Hippocampal formation (tissue), 2 donors: ENCODE measurements at regions not wholly inside any gene's neighbourhood (a gene's known extent, or its start where the extent isn't known, plus 50 kb on each side); places are given as distances from the start of the nearest gene placed in this dataset.
"Not testable (repeated sequence)": the region's sequence is repeated elsewhere in the genome, so short reads cannot be mapped to it uniquely, and the experiment has no call there.

Source experiments
- DNase-seq, 2 donors: peaks; one replicate each; lab custom pipeline; 2025; lab: John Stamatoyannopoulos, UW

DNA sequence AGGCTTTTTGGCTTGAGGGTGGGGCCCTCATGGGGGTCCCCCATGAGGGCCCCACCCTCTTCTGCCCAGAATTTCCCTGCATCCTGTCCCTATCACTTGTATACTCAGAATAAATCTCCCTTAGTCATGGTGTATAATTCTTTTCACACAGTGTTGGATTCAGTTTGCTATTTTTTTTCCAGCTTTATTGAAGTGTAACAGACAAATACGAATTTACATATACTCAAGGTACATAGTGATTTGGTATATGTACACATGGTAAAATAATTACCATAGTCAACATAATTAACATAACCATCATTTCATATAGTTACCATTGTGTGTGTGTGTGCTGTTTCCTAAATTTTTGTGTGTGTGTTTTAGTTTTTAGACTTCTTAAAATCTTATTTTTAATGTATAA is 289.4 kb downstream of the CNTNAP3B start:
- not testable (repeated sequence) for DNase-seq

DNA sequence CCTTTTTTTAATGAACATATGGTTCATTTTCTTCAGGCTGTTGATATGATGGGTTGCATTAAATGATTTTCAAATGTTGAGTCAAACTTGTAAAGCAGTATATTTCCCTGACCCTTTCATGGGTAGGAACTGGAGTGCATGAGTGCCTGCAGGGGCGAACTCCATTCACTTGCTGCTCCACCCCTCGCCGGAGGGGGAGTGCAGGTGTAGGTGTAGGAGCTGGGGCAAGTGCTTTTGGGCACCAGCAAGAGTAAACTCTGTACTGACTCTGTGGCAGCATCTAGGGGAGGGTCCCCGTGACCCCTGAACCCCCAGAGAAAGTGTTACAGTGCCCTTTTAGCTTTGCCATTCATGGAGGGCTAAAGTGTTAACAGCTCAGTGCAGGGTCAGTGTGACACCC is 290.3 kb downstream of the CNTNAP3B start:
- DNase-seq, result not testable (repeated sequence)

DNA sequence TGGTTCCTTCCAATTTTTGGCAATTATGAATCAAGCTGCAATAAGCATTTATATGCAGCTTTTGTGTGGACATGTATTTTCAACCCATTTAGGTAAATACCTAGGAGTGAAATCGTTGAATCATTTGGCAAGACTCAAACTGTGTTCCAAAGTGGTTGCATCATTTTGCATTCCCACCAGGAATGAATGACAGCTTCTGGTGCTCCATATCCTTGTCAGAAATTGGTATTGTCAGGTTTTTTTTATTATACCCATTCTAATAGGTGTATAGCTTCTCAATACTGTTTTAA is 290.7 kb downstream of the CNTNAP3B start:
- not testable (repeated sequence) for DNase-seq

DNA sequence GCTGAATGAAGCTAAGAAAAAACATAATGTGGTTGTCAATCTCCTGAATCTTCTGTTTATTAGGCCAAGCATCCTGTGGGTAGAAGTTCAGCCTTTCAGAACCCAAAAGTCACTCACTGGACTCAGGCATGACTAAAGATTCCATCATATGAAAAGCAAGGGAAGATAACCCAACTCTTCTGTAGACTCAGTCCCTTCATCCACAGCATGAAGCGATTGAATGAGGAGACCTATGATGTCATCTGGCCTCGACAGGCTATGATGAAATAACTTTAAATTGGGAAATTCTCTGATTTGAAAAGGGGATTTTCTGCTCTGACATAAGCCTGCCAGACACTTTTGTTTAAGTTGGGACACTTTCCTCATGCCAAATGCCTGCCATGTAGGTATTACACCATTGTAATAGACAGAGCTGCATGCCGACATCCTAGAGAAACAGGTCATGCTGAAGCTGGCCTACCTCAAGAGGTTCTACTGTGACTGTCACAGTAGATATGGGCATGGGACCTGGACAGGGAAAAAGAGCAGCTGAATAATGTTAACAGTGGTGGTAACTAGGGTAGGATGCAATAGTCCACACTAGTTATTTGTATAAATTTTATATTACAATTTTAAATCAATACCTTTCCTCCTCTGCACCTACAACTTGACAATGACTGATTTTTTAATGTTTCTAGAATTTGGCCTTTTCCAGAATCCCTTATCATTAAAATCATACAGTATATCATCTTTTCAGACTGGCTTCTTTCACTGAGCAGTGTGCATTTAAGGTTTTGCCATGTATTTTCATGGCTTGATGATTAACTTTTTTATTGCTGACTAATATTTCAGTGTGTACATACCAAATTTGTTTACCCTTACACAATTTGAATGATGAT is 291.3 kb downstream of the CNTNAP3B start:
- DNase-seq, result not testable (repeated sequence)

DNA sequence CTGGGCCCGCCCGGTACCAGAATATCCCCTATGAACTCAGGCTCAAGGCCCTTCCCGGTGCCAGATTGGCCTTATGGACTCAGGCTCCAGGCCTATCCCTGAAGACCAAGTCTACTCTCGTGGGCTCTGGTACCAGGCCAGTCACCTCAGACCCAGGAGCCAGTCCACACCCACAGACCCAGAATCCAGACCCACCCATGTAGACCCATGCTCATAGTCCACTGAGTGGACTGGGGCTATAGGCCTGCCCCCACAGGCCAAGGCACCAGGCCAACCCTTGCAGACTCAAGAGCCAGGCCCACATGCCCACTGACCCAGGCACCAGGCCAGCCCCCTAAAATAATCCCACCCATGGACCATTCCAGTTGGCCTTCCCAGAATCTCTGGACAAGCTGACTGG is 296.1 kb downstream of the CNTNAP3B start:
- not testable (repeated sequence) for DNase-seq

DNA sequence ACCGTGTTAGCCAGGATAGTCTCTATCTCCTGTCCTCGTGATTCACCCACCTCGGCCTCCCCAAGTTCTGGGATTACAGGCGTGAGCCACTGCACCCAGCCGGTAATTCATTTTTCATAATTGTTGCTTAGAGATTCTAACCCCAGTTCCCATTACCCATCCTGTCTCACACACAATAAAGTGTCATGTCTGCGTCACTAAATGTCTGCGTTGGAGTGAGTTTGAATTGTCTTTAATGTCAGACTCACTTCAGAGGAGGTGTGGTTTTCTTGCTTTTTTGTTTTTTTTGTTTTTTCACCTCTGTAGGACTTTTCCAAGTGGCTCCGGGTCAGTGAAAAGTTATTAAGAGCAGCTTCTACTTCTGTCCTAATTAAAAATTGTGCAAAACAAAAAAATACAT is 304.5 kb downstream of the CNTNAP3B start:
- not testable (repeated sequence) for DNase-seq

DNA sequence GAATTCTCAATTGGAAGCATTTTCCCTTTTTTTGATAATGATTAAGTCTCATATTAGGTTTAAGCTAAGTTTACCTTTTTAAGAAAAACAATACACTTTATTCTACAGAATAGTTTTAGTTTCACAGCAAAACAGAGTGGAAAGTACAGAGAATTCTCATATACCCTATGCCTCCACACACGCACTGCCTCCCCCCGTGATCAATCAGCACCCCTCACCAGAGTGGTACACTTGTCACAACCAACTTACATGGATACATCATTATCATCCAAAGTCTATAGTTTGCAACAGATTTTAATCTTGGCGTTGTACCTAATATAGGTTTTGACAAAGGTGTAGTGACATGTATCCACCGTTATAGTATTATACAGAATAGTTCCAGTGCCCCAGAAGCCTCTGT is 326.5 kb downstream of the CNTNAP3B start:
- DNase-seq, result not testable (repeated sequence)

DNA sequence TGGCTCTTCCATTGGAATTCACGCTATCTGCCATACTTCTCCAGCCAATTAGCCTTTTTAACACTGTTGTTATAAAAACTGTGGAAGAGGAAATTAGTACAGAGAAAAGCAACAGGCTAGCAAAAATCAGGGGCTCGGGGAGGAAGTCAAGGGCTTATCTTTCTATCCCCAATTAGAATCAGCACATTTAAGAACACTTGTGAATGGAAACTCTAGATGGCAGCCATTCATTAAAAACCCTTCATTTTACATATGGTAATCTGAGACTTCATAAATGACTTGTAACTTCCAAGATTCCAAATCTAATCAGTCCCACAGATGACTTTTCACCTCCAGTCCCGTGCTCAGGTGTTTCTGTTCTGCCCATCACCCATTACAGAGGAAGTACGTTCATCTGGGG is 330.5 kb downstream of the CNTNAP3B start:
- DNase-seq, result not testable (repeated sequence)

DNA sequence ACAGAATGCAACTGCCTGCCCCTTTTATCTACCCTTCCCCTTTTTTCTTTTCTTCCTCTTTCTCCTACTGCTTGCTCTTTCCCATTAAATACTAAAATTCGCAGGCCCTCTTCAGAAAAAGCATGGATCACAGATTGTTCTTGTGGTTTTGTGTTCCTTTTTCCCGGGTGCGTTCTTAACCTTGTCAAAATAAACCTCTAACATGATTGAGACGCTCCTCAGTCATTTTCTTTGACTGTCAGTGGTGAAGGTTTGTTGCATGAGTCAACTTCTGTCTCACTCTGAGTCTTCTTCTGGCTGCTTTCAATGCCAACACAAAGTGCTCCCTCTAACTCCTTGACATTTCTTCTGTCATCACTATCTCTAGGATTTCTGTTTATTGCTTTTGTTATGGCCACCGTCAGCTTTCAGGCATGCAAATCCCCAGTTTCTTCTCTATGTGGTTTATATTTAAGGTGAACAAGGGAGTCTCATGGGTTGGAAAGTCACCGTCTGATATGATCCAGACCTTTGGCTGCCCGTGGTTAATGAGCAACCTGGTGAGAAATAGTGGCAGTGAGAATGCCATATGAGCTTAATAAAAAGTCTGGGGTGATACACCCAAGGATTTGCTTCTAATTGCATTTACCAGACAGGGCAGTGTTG is 338.4 kb downstream of the CNTNAP3B start:
- not testable (repeated sequence) for DNase-seq

DNA sequence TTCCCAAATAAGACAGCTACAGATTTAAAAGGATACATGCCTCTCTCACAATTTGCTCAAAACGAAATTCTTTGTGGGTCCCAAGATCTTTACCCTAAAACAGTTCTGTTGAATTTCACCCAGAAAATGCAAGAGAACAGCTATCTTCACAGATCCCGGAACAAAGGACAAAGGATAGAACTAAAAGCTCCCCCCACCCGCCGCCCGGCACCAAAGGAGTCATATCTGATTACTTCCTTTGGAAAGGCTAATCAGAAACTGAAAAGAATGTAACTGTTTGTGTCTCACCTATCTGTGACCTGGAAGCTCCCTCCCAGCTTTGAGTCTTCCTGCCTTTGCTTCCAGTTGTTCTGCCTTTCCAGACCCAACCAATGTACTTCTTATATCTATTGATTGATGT is 339.2 kb downstream of the CNTNAP3B start:
- DNase-seq, result not testable (repeated sequence)

DNA sequence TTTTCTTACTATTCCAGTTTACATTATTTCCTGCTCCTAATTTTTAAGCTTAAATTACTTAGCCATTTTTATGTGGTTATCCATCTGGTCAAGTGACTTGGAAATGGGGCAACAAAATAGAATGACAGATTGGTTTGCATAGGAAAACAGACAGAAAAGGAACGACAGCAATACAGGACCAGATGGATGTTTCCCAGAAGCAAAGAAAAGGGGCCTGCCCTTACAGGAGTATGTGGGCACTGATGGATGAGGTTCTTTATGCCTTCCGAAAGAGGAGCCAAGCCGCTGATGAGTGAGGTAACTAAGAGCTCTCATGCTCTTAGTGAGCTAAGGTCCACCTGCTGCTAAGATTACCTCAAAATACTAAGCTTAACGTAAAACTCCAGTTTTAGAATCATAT is 339.8 kb downstream of the CNTNAP3B start:
- not testable (repeated sequence) for DNase-seq

DNA sequence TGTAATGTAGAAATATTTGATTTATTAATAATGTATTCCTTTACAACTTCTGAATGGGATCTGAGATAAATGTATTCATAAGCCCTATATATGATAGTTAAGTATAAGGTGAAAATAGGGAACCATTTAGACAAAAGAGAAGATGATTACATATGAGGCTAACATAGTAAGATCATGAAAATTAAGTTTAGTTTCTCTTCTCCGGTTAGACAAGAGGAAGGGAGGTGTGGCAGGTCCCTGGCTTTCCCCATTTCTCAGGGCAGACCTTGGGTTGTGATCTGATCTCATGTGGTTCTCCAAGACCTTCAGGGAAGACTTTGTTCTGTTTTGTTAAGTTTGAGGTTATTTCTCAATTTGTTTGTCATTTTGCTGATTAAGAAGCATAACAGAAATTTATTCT is 341.3 kb downstream of the CNTNAP3B start:
- not testable (repeated sequence) for DNase-seq

DNA sequence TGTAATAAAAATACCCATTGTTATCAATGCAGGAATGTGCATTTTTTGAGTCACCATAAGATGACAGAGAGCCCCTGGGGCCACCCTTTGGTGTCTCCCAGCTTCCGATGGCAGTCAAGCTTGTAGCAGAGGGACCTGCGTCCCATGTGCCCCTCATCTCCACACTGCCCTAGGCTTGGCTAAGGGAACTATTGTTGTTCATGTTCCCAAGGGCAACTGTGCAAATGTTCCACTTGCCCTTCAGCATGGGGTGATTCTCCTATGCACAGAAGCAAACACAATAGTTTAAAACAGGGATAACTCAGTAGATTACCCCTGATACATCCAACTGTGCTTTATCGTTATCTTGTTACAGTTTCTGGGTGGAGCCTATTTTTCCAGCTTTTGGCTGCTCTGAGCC is 342.0 kb downstream of the CNTNAP3B start:
- DNase-seq, result not testable (repeated sequence)

DNA sequence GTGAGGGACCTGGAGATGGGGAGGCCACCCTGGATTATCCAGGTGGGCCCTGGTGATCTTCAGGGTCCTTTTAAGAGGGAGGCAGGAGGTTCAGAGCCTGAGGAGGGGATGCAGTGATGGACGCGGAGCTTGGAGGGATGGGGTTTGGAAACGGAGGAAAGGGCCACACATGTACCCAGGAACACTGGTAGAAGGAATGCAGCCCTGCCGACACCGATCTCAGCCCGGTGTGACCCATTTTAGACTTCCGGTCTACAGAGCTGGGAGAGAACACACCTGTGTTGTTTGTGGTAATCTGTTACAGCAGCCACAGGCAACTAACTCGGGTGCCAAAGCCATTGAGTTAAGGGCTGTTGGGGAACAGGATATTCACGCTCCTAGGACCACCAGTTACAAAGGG is 345.2 kb downstream of the CNTNAP3B start:
- not testable (repeated sequence) for DNase-seq

DNA sequence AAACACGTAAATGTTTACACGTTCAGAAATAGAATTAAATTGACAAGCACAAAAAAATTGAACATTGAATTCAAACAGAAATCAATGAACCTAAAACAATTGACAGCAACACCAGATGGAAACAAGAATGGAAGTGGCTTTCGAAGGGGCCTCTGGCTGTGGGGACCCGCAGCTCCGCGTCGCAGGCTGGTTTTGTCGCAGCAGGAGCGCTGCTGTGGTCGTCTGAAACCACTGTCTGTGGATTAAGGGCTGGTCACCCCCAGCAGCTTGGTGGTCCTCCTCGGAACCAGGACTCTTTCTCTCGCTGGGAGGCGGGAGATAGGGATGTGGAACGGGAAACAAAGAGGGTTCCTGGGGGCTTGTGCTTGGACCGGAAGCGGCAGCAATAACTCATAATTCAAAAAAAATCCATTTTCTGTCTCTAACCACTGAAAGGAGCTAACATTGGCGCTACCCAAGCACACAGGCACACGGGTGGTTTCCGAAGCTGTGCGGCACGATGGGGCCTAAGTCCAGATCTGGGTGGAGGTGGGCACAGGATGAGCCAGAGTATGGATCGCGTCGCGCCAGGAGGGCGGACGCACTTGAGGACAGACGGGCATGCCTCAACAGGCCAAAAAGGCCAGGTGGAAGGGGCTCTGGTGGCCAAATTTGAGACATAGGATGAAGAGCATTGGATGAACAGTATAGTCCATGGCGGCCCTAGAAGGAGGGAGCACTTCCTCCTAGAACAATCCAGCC is 346.0 kb downstream of the CNTNAP3B start:
- not testable (repeated sequence) for DNase-seq

DNA sequence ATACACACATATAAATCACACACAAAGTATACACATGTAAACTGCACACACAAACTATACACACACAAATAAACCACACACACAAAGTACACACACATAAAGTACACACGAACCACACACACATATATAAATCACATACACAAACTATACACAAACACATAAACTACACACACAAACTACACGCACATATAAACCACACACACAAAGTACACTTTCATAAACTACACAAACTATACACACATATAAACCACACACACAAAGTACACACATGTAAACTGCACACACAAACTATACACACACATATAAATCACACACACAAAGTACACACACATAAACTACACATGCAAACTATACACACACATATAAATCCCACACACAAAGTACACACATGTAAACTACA is 347.3 kb downstream of the CNTNAP3B start:
- DNase-seq, result not testable (repeated sequence)

DNA sequence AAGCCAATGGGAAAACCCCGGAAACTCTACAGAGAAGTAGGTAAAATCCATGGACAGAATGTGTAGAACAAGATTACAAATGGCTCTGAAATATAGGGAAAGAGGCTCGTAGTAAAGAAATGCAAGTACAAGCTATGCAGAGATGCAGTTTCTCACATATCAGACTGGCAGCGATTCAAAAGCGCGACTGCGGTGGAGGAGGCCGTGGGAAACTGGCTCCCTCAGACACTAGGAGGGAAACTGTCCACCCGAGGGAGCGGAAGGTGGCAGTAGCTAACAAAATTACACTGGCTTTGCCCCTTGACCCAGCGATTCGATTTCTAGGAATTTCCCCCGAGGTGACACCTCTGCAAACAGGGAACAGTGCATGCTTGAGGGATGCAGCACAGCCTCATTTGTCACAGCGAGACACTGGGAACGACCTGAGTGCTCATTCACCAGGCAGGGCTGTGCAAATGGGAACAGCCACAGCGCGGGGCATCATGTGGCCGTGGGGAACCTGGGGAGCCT is 349.3 kb downstream of the CNTNAP3B start:
- DNase-seq, result not testable (repeated sequence)

DNA sequence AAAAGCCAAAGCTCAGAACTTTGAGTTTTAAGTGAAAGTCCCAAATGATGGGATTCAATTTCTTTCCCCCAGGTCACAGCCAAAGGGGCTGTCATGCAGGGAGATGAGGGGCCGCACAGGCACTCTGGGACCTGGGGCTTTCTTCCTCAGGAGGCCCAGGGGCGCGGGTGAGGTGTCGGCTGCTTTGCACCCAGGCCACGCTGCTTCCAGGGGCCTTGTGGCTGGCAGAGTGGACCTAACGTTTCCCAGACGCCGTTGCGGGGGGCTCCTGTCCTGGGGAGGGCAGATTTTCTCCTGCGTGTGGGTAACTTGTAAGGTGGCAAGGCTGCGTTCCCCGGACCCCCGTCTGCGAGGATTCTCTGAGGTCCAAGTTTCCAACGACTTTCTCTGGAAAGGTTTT is 350.0 kb downstream of the CNTNAP3B start:
- DNase-seq, result not testable (repeated sequence)

DNA sequence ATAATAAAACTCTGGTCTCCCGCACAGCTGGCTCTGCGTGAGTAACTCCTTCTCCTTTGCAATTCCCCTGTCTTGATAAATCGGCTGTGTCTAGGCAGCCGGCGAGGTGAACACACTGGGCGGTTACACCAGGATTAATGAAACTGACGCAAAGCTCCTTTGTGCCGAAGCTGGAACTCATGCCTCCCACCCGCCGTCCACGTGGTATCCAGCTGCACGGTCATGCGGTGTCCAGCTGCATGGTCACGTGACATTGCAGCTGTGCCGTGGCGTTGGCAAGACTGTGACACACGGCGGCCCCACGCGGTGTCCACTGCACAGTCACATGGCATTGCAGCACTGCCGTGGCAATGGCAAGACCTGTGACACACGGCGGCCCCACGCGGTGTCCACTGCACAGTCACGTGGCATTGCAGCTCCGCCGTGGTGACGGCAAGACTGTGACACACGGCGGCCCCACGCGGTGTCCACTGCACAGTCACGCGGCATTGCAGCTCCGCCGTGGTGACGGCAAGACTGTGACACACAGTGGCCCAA is 350.6 kb downstream of the CNTNAP3B start:
- DNase-seq, result not testable (repeated sequence)

DNA sequence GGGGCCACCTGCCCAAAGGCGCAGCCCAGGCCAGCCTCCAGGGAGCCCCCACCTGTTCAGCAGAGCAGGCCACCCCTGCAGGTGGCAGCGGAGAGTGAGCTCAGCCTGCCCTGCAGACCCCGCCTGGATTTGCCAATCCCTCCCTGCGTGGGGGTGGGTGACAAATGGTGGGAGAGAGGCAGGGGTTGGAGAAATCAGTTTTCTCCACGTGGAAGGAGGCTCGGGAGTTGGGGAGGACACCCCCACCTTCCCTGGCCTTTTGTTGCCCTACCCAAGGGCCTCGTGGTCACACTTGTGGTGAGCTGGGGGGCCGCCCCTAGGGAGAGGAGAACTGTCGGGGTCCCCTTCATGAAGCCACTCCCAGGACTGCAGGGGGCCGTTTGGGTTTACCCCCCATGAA is 351.7 kb downstream of the CNTNAP3B start:
- not testable (repeated sequence) for DNase-seq

DNA sequence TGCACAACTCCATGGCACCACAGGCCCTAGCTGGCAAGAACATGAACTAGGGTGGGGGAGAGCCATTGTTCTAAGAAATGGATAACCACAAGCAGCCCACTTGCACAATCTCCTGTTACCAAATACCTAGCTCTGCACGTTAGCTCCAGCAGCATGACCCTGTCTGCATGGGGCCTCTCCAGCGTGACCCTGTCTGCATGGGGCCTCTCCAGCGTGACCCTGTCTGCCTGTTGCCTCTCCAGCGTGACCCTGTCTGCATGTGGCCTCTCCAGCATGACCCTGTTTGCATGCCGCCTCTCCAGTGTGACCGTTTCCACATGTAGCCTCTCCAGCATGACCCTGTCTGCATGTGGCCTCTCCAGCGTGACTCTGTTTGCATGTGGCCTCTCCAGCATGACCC is 356.7 kb downstream of the CNTNAP3B start:
- DNase-seq, result not testable (repeated sequence)

DNA sequence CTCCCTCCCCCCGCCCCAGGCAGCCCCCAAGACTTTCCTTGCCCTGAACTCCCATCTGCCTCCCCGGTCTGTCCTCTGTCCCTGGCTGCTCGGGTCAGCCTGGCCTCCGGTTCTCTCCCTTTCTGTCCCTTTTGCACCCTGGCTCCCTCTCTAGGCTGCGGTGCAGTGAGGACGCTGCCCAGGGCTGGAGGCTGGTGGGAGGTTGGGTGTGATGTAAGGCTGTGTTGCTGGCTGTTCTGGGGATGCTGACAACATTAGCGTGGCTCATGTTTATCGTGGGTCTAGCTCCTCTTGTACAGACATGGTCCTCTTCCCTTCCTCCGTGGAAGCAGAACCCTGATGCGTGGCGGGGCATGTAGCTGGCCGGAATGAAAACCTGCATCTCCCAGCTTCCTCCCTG is 357.5 kb downstream of the CNTNAP3B start:
- not testable (repeated sequence) for DNase-seq
